ENCODE measurements at regions not wholly inside any gene's neighbourhood (a gene's known extent, or its start where the extent isn't known, plus 50 kb on each side); places are given as distances from the start of the nearest gene placed in this dataset.

DNA sequence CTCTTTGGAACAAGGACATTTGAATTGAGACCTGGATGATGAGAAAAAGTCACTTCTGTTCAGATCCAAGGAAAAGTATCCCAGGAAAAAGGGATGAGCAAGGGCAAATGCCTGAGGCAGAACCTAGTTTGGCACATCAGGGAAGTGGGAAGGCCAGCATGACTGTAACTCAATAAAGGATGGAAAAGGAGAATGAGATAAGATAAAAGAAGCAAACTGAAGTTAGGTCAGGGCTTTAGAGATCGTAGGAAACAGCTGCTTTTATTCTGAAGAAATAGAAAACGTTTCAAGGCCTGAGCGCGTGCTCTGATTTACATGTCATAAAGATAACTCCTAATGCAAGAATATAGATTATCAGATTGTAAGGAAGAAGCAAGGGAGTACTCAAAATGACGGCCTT lies 450.0 kb downstream of the FRK start:
- TF ChIP-seq, protein P1, sequence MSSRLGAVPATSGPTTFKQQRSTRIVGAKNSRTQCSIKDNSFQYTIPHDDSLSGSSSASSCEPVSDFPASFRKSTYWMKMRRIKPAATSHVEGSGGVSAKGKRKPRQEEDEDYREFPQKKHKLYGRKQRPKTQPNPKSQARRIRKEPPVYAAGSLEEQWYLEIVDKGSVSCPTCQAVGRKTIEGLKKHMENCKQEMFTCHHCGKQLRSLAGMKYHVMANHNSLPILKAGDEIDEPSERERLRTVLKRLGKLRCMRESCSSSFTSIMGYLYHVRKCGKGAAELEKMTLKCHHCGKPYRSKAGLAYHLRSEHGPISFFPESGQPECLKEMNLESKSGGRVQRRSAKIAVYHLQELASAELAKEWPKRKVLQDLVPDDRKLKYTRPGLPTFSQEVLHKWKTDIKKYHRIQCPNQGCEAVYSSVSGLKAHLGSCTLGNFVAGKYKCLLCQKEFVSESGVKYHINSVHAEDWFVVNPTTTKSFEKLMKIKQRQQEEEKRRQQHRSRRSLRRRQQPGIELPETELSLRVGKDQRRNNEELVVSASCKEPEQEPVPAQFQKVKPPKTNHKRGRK (CRISPR knock-in tag; IDR thresholded peaks at IDR 0.05; ENCODE audit: borderline replicate concordance) = no peak
- TF ChIP-seq ZNF396 (CRISPR knock-in tag; IDR thresholded peaks at IDR 0.05; ENCODE audit: borderline replicate concordance) = no peak
- TF ChIP-seq, protein P2, sequence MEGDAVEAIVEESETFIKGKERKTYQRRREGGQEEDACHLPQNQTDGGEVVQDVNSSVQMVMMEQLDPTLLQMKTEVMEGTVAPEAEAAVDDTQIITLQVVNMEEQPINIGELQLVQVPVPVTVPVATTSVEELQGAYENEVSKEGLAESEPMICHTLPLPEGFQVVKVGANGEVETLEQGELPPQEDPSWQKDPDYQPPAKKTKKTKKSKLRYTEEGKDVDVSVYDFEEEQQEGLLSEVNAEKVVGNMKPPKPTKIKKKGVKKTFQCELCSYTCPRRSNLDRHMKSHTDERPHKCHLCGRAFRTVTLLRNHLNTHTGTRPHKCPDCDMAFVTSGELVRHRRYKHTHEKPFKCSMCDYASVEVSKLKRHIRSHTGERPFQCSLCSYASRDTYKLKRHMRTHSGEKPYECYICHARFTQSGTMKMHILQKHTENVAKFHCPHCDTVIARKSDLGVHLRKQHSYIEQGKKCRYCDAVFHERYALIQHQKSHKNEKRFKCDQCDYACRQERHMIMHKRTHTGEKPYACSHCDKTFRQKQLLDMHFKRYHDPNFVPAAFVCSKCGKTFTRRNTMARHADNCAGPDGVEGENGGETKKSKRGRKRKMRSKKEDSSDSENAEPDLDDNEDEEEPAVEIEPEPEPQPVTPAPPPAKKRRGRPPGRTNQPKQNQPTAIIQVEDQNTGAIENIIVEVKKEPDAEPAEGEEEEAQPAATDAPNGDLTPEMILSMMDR (IDR thresholded peaks at IDR 0.05) = no peak
- TF ChIP-seq, protein P3, sequence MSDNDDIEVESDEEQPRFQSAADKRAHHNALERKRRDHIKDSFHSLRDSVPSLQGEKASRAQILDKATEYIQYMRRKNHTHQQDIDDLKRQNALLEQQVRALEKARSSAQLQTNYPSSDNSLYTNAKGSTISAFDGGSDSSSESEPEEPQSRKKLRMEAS (CRISPR knock-in tag; IDR thresholded peaks at IDR 0.05) = no peak
- no peak for TF ChIP-seq SP1 (CRISPR knock-in tag; conservative IDR thresholded peaks at IDR 0.05)
- TF ChIP-seq, protein P4, sequence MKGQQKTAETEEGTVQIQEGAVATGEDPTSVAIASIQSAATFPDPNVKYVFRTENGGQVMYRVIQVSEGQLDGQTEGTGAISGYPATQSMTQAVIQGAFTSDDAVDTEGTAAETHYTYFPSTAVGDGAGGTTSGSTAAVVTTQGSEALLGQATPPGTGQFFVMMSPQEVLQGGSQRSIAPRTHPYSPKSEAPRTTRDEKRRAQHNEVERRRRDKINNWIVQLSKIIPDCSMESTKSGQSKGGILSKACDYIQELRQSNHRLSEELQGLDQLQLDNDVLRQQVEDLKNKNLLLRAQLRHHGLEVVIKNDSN (CRISPR knock-in tag; IDR thresholded peaks at IDR 0.05) = no peak
- no peak for TF ChIP-seq GRHL2 (CRISPR knock-in tag; IDR thresholded peaks at IDR 0.05; ENCODE audit: insufficient replicate concordance, severe bottlenecking)
- TF ChIP-seq KAT7 (CRISPR knock-in tag; IDR thresholded peaks at IDR 0.05; ENCODE audit: borderline replicate concordance) = no peak
- TF ChIP-seq, protein P5, sequence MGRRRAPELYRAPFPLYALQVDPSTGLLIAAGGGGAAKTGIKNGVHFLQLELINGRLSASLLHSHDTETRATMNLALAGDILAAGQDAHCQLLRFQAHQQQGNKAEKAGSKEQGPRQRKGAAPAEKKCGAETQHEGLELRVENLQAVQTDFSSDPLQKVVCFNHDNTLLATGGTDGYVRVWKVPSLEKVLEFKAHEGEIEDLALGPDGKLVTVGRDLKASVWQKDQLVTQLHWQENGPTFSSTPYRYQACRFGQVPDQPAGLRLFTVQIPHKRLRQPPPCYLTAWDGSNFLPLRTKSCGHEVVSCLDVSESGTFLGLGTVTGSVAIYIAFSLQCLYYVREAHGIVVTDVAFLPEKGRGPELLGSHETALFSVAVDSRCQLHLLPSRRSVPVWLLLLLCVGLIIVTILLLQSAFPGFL (CRISPR knock-in tag; IDR thresholded peaks at IDR 0.05; ENCODE audit: borderline replicate concordance) = no peak
- no peak for TF ChIP-seq SMAD4 (CRISPR knock-in tag; IDR thresholded peaks at IDR 0.05)
- no peak for TF ChIP-seq RELA (CRISPR knock-in tag; IDR thresholded peaks at IDR 0.05; ENCODE audit: borderline replicate concordance)
- TF ChIP-seq NFE2L1 (CRISPR knock-in tag; IDR thresholded peaks at IDR 0.05) = no peak
- no peak for TF ChIP-seq CREB1 (CRISPR knock-in tag; IDR thresholded peaks at IDR 0.05)
